GM12878 (cell line): ENCODE measurements at regions not wholly inside any gene's neighbourhood (a gene's known extent, or its start where the extent isn't known, plus 50 kb on each side); places are given as distances from the start of the nearest gene placed in this dataset.

Experiments used
- ATAC-seq: fragments of 200-7000 bp; cut with Tn5 transposase; 3 replicates; pipeline ENCODE4 v1.9.1; 2020; ENCODE audit warnings: mild to moderate bottlenecking, moderate library complexity
- BruUV-seq: library from RNA; stranded (reverse); fragments of 400-500 nt; replicated peaks from 2 replicates; lab custom pipeline; 2021; lab: Mats Ljungman, UMichigan
- CTCF ChIA-PET: fragments of 300-600 bp; sonication (Branson Sonifier 250); formaldehyde crosslinking; extraction: SDS; loops from one replicate; lab custom pipeline; 2021; ENCODE audit warnings: inconsistent platforms; lab: Yijun Ruan, JAX
- POLR2A ChIA-PET: fragments of 350-600 bp; formaldehyde crosslinking; extraction: SDS; loops from one replicate; lab custom pipeline; 2021; ENCODE audit warnings: inconsistent platforms; lab: Charles Lee
- RAD21 ChIA-PET: fragments of 300-600 bp; sonication (Branson Sonifier 250); formaldehyde crosslinking; loops from one replicate; lab custom pipeline; 2023; ENCODE audit warnings: antibody characterized with exemption; ENCODE audit not compliant: unreplicated experiment; lab: Charles Lee
- SMC1A ChIA-PET: fragments of 300-600 bp; sonication (Branson Sonifier 250); formaldehyde crosslinking; loops from one replicate; lab custom pipeline; 2023; ENCODE audit not compliant: unreplicated experiment, uncharacterized antibody; lab: Charles Lee
- DNase-seq: peaks from one replicate; pipeline ENCODE4 v3.0.0-alpha.2; 2011; ENCODE audit warnings: low read depth, low spot score
- FAIRE-seq: peaks from 3 replicates; lab custom pipeline; 2011; peaks lifted over from hg19 to GRCh38; lab: Jason Lieb, UNC
- H2AFZ ChIP-seq: 2 replicates; pipeline ENCODE4 v1.6.0; 2011; ENCODE audit warnings: low read depth, low read length, control low read depth; ENCODE audit not compliant: control insufficient read depth
- H3K27ac ChIP-seq: 2 replicates; pipeline ENCODE4 v1.5.1; 2011; ENCODE audit warnings: control low read depth; ENCODE audit not compliant: control insufficient read depth, insufficient read depth
- H3K27me3 ChIP-seq, 2 experiments: replicated peaks in 1 of 2; 2 replicates each; pipeline versions ENCODE4 v1.6.0 to v1.6.1; 2011; ENCODE audit warnings: low read length in 1 of 2; ENCODE audit not compliant: control insufficient read depth in 2 of 2, insufficient read depth in 2 of 2
- H3K36me3 ChIP-seq, 2 experiments: 2 replicates each; pipeline ENCODE4 v1.5.1; 2011; ENCODE audit warnings: low read length in 1 of 2; ENCODE audit not compliant: control insufficient read depth in 2 of 2, insufficient read depth in 2 of 2
- H3K4me1 ChIP-seq: 2 replicates; pipeline ENCODE4 v1.6.1; 2011; ENCODE audit warnings: mild to moderate bottlenecking, low read length, moderate library complexity, mixed read lengths; ENCODE audit not compliant: control insufficient read depth, insufficient read depth
- H3K4me2 ChIP-seq: 2 replicates; pipeline ENCODE4 v1.6.0; 2011; ENCODE audit warnings: control low read depth; ENCODE audit not compliant: control insufficient read depth, insufficient read depth
- H3K4me3 ChIP-seq: fragments of 200-600 bp; sonication (generic); 2 replicates; pipeline ENCODE4 v1.5.1; 2016
- H3K79me2 ChIP-seq: 2 replicates; pipeline ENCODE4 v1.6.0; 2011; ENCODE audit warnings: low read length; ENCODE audit not compliant: control insufficient read depth, insufficient read depth
- H3K9ac ChIP-seq: 2 replicates; pipeline ENCODE4 v1.8.0; 2011; ENCODE audit warnings: low read length, control low read depth, mixed read lengths; ENCODE audit not compliant: control insufficient read depth, insufficient read depth
- H3K9me3 ChIP-seq: replicated peaks from 3 replicates; pipeline ENCODE4 v1.5.1; 2011; ENCODE audit warnings: mild to moderate bottlenecking, low read length; ENCODE audit not compliant: control insufficient read depth, insufficient read depth
- H4K20me1 ChIP-seq: 2 replicates; pipeline ENCODE4 v1.6.0; 2011; ENCODE audit not compliant: control insufficient read depth, insufficient read depth
- EP300 ChIP-seq, 2 experiments: fragments of 150-350 bp in 1 of 2; IDR thresholded peaks; 2 replicates each; pipeline ENCODE4 v1.6.1; 2011 to 2012; ENCODE audit warnings: low read depth in 2 of 2, low read length in 2 of 2, borderline replicate concordance in 1 of 2, improper control_type of control experiment in 1 of 2, inconsistent platforms in 1 of 2; ENCODE audit not compliant: control insufficient read depth in 1 of 2
- KLF5 ChIP-seq: fragments of 450-650 bp; IDR thresholded peaks from 2 replicates; pipeline ENCODE4 v1.6.1; 2014; ENCODE audit warnings: mild to moderate bottlenecking; ENCODE audit not compliant: partially characterized antibody
- WGBS: methylation state at CpG from one replicate; pipeline ENCODE4 v1.1.6; 2016; ENCODE audit warnings: low lambda C conversion rate; ENCODE audit not compliant: insufficient replicate concordance, insufficient coverage; ENCODE audit errors: missing lambda C conversion rate; 5-methylcytosine and 5-hydroxymethylcytosine counted together
- in situ Hi-C: fragments of 300-500 bp; cut with MboI; formaldehyde crosslinking; loops from 9 replicates; pipeline ENCODE4 v1.14.3; 2018; ENCODE audit warnings: mixed read lengths
- intact Hi-C: fragments of 100-400 bp; cut with micrococcal nuclease; formaldehyde crosslinking; loops from one replicate; pipeline ENCODE4 v1.14.2; 2022; ENCODE audit not compliant: unreplicated experiment
- TF ChIP-seq, protein P1 (sequence below): fragments of 450-650 bp; IDR thresholded peaks from 2 replicates; pipeline ENCODE4 v1.6.1; 2017; ENCODE audit warnings: antibody characterized with exemption, mild to moderate bottlenecking, moderate library complexity

DNA sequence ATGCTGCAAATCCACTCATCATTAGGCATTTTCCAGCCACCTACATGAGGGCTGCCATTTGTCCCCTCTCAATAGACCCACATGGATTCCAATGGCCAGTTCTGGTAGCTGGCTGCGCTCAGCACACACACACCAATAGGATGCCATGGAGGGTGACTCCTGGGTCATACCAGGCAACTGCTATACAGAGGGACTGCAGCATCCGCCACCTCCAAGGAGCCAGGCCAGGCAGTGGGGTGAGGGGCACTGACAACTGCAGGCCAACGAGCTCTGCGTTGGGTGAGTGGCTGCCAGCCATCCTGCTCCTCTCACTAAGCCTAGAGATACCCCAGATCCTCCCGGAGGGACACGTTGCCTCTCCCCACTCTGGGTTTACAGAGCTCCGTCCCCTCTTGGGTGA is 118.8 kb upstream of the NANOS1 start (continued):
- TF ChIP-seq, protein P1, sequence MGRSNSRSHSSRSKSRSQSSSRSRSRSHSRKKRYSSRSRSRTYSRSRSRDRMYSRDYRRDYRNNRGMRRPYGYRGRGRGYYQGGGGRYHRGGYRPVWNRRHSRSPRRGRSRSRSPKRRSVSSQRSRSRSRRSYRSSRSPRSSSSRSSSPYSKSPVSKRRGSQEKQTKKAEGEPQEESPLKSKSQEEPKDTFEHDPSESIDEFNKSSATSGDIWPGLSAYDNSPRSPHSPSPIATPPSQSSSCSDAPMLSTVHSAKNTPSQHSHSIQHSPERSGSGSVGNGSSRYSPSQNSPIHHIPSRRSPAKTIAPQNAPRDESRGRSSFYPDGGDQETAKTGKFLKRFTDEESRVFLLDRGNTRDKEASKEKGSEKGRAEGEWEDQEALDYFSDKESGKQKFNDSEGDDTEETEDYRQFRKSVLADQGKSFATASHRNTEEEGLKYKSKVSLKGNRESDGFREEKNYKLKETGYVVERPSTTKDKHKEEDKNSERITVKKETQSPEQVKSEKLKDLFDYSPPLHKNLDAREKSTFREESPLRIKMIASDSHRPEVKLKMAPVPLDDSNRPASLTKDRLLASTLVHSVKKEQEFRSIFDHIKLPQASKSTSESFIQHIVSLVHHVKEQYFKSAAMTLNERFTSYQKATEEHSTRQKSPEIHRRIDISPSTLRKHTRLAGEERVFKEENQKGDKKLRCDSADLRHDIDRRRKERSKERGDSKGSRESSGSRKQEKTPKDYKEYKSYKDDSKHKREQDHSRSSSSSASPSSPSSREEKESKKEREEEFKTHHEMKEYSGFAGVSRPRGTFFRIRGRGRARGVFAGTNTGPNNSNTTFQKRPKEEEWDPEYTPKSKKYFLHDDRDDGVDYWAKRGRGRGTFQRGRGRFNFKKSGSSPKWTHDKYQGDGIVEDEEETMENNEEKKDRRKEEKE: no peak

- FAIRE-seq (no peak), ATAC-seq (no peak), DNase-seq (no peak)
- no peaks in the 10 kb centered on the region for H3K27me3 ChIP-seq
- ChIA-PET RAD21 (no interaction called here), SMC1A (no interaction called here), CTCF (no interaction called here), POLR2A (no interaction called here)
- in situ Hi-C loops: no loop called here
- no peaks in the 10 kb centered on the region for H4K20me1 ChIP-seq
- H2AFZ ChIP-seq: no peak overlapping the region
- no peak overlapping the region for H3K4me2 ChIP-seq
- TF ChIP-seq KLF5 (no peak), EP300 (IDR thresholded peaks at IDR 0.05; ENCODE audit: borderline replicate concordance in 1 of 2, control insufficient read depth in 1 of 2, low read depth in 2 of 2, low read length in 2 of 2) (no peak)
- no peak overlapping the region for H3K27ac ChIP-seq
- intact Hi-C loops: no loop called here
- no TSS peak for BruUV-seq
- H3K79me2 ChIP-seq: no peaks in the 10 kb centered on the region
- WGBS: 19% methylated on average over 5 of the region's 5 CpGs
- no peaks in the 10 kb centered on the region for H3K9me3 ChIP-seq
- H3K4me3 ChIP-seq: no peak overlapping the region
- H3K9ac ChIP-seq: no peak overlapping the region
- no peaks in the 10 kb centered on the region for H3K36me3 ChIP-seq
- no peaks in the 10 kb centered on the region for H3K4me1 ChIP-seq
Measured at GRCh38 chr10:118911363-118911762, 118.2 kb upstream of the NANOS1 start.
